ENCODE measurements at regions not wholly inside any gene's neighbourhood (a gene's known extent, or its start where the extent isn't known, plus 50 kb on each side); places are given as distances from the start of the nearest gene placed in this dataset.

- H3K27ac Mint-ChIP-seq, result no peak overlapping the region
- ATAC-seq, result no peak
These were observed 303.6 kb downstream of the SOX11 start for GRCh38 chr2:5995832-5996231.

GRCh38 chr2:6008186-6008585 is 316.0 kb downstream of the SOX11 start:
- Mint-ChIP-seq H3K9me3 (peaks cover 0 to 14% (median 1%) of the 10 kb centered on the region in 9 donors), H3K4me3 (no peak overlapping the region), H3K36me3 (no peaks in the 10 kb centered on the region), H3K27me3 (peaks cover 0 to 3% (median 0%) of the 10 kb centered on the region in 5 donors), H3K4me1 (no peaks in the 10 kb centered on the region), H3K27ac (no peak overlapping the region)
- POLR2A ChIA-PET, result no interaction called here
- ATAC-seq (no peak), DNase-seq (no peak)

More at GRCh38 chr2:5995832-5996231, 303.6 kb downstream of the SOX11 start:
- Mint-ChIP-seq H3K4me3 (no peak overlapping the region), H3K9me3 (peaks cover 0 to 4% (median 0%) of the 10 kb centered on the region in 9 donors), H3K36me3 (peaks cover 0 to 2% (median 0%) of the 10 kb centered on the region in 3 donors), H3K27me3 (peaks cover 0 to 8% (median 0%) of the 10 kb centered on the region in 5 donors), H3K4me1 (no peaks in the 10 kb centered on the region)
- DNase-seq, result no peak
- POLR2A ChIA-PET, result no interaction called here

GRCh38 chr2:6008726-6009125 is 316.5 kb downstream of the SOX11 start:
- POLR2A ChIA-PET, result no interaction called here
- H3K36me3 Mint-ChIP-seq, result no peaks in the 10 kb centered on the region
- H3K27ac Mint-ChIP-seq, result no peak overlapping the region
- no peak overlapping the region for H3K4me3 Mint-ChIP-seq
- peaks cover 0 to 14% (median 1%) of the 10 kb centered on the region in 9 donors for H3K9me3 Mint-ChIP-seq
- H3K4me1 Mint-ChIP-seq, result no peaks in the 10 kb centered on the region
- H3K27me3 Mint-ChIP-seq, result peaks cover 0 to 3% (median 0%) of the 10 kb centered on the region in 5 donors
- DNase-seq (no peak), ATAC-seq (no peak)

GRCh38 chr2:6010163-6010562 is 318.0 kb downstream of the SOX11 start:
- Mint-ChIP-seq H3K4me1 (no peaks in the 10 kb centered on the region), H3K36me3 (no peaks in the 10 kb centered on the region), H3K9me3 (peaks cover 0 to 14% (median 0%) of the 10 kb centered on the region in 9 donors)

GRCh38 chr2:6011921-6012320 is 319.7 kb downstream of the SOX11 start:
- H3K36me3 Mint-ChIP-seq, result no peaks in the 10 kb centered on the region
- ATAC-seq (no peak), DNase-seq (no peak)
- POLR2A ChIA-PET, result no interaction called here
- peaks cover 0 to 5% (median 0%) of the 10 kb centered on the region in 5 donors for H3K27me3 Mint-ChIP-seq
- H3K4me1 Mint-ChIP-seq, result no peaks in the 10 kb centered on the region
- peaks cover 0 to 14% (median 0%) of the 10 kb centered on the region in 9 donors for H3K9me3 Mint-ChIP-seq
- H3K4me3 Mint-ChIP-seq, result no peak overlapping the region
- H3K27ac Mint-ChIP-seq, result no peak overlapping the region

More at GRCh38 chr2:6010163-6010562, 318.0 kb downstream of the SOX11 start:
- Mint-ChIP-seq H3K27ac (no peak overlapping the region), H3K4me3 (no peak overlapping the region), H3K27me3 (peaks cover 0 to 3% (median 0%) of the 10 kb centered on the region in 5 donors)
- no peak for ATAC-seq
- DNase-seq, result no peak
- POLR2A ChIA-PET, result no interaction called here

GRCh38 chr2:6017736-6018286 is 325.6 kb downstream of the SOX11 start:
- Mint-ChIP-seq H3K27ac (no peak overlapping the region), H3K4me1 (no peaks in the 10 kb centered on the region), H3K9me3 (peaks cover 0 to 10% (median 0%) of the 10 kb centered on the region in 9 donors), H3K27me3 (peaks cover 0 to 12% (median 0%) of the 10 kb centered on the region in 5 donors), H3K4me3 (no peak overlapping the region), H3K36me3 (no peaks in the 10 kb centered on the region)
- DNase-seq (no peak), ATAC-seq (no peak)
- POLR2A ChIA-PET, result no interaction called here

- DNase-seq (no peak), ATAC-seq (no peak)
- Mint-ChIP-seq H3K27me3 (peaks cover 0 to 6% (median 0%) of the 10 kb centered on the region in 5 donors), H3K9me3 (peaks cover 0 to 12% (median 0%) of the 10 kb centered on the region in 9 donors), H3K36me3 (no peaks in the 10 kb centered on the region), H3K4me1 (no peaks in the 10 kb centered on the region), H3K4me3 (no peak overlapping the region), H3K27ac (no peak overlapping the region)
- POLR2A ChIA-PET, result no interaction called here
These were observed 332.0 kb downstream of the SOX11 start for GRCh38 chr2:6024229-6024628.

- peaks cover 0 to 6% (median 0%) of the 10 kb centered on the region in 5 donors for H3K27me3 Mint-ChIP-seq
- no peak overlapping the region for H3K4me3 Mint-ChIP-seq
- no peaks in the 10 kb centered on the region for H3K4me1 Mint-ChIP-seq
- DNase-seq (no peak), ATAC-seq (no peak)
- H3K9me3 Mint-ChIP-seq, result peaks cover 0 to 12% (median 0%) of the 10 kb centered on the region in 9 donors
- POLR2A ChIA-PET, result no interaction called here
- no peak overlapping the region for H3K27ac Mint-ChIP-seq
- no peaks in the 10 kb centered on the region for H3K36me3 Mint-ChIP-seq
These were observed 332.6 kb downstream of the SOX11 start for GRCh38 chr2:6024784-6025183.

- H3K4me3 Mint-ChIP-seq, result no peak overlapping the region
- H3K4me1 Mint-ChIP-seq, result no peaks in the 10 kb centered on the region
- peaks cover 0 to 9% (median 0%) of the 10 kb centered on the region in 5 donors for H3K27me3 Mint-ChIP-seq
- ATAC-seq, result no peak
- no peak for DNase-seq
- no peaks in the 10 kb centered on the region for H3K36me3 Mint-ChIP-seq
- H3K27ac Mint-ChIP-seq, result no peak overlapping the region
- POLR2A ChIA-PET, result no interaction called here
- H3K9me3 Mint-ChIP-seq, result peaks cover 0 to 12% (median 0%) of the 10 kb centered on the region in 9 donors
These were observed 333.2 kb downstream of the SOX11 start for GRCh38 chr2:6025391-6025790.

GRCh38 chr2:6027066-6027465 is 334.9 kb downstream of the SOX11 start:
- no peak for ATAC-seq
- H3K27ac Mint-ChIP-seq, result no peak overlapping the region
- peaks cover 0 to 3% (median 0%) of the 10 kb centered on the region in 5 donors for H3K27me3 Mint-ChIP-seq
- H3K9me3 Mint-ChIP-seq, result peaks cover 0 to 4% (median 0%) of the 10 kb centered on the region in 9 donors
- H3K4me3 Mint-ChIP-seq, result no peak overlapping the region
- no peaks in the 10 kb centered on the region for H3K4me1 Mint-ChIP-seq
- POLR2A ChIA-PET, result no interaction called here
- no peak for DNase-seq
- no peaks in the 10 kb centered on the region for H3K36me3 Mint-ChIP-seq

GRCh38 chr2:6031200-6031867 is 339.1 kb downstream of the SOX11 start:
- POLR2A ChIA-PET, result no interaction called here
- Mint-ChIP-seq H3K4me1 (no peaks in the 10 kb centered on the region), H3K4me3 (no peak overlapping the region), H3K27ac (no peak overlapping the region), H3K27me3 (peaks cover 0 to 9% (median 0%) of the 10 kb centered on the region in 5 donors), H3K9me3 (peaks cover 0 to 10% (median 0%) of the 10 kb centered on the region in 9 donors), H3K36me3 (no peaks in the 10 kb centered on the region)
- no peak for DNase-seq
- no peak for ATAC-seq

GRCh38 chr2:6036211-6036610 is 344.0 kb downstream of the SOX11 start:
- Mint-ChIP-seq H3K4me3 (no peak overlapping the region), H3K9me3 (peaks cover 0 to 13% (median 0%) of the 10 kb centered on the region in 9 donors), H3K27me3 (peaks cover 0 to 10% (median 0%) of the 10 kb centered on the region in 5 donors), H3K36me3 (no peaks in the 10 kb centered on the region), H3K27ac (no peak overlapping the region), H3K4me1 (no peaks in the 10 kb centered on the region)
- POLR2A ChIA-PET, result no interaction called here
- DNase-seq (no peak), ATAC-seq (no peak)

- Mint-ChIP-seq H3K4me1 (no peaks in the 10 kb centered on the region), H3K36me3 (no peaks in the 10 kb centered on the region)
- no peak for ATAC-seq
These were observed 351.1 kb downstream of the SOX11 start for GRCh38 chr2:6043238-6043637.

More at GRCh38 chr2:6043238-6043637, 351.1 kb downstream of the SOX11 start:
- no peak for DNase-seq
- POLR2A ChIA-PET, result no interaction called here
- H3K27ac Mint-ChIP-seq, result no peak overlapping the region
- H3K4me3 Mint-ChIP-seq, result no peak overlapping the region
- peaks cover 0 to 7% (median 0%) of the 10 kb centered on the region in 5 donors for H3K27me3 Mint-ChIP-seq
- peaks cover 0 to 25% (median 8%) of the 10 kb centered on the region in 9 donors for H3K9me3 Mint-ChIP-seq
